Epithelial cell of esophagus (primary cell): ENCODE measurements at regions not wholly inside any gene's neighbourhood (a gene's known extent, or its start where the extent isn't known, plus 50 kb on each side); places are given as distances from the start of the nearest gene placed in this dataset.
"Not testable (repeated sequence)": the region's sequence is repeated elsewhere in the genome, so short reads cannot be mapped to it uniquely, and the experiment has no call there.

Source experiments
- DNase-seq: peaks from one replicate; pipeline ENCODE4 v3.0.0; 2010; ENCODE audit warnings: low read depth
- H3K4me3 ChIP-seq: 2 replicates; pipeline ENCODE4 v1.5.1; 2011; ENCODE audit warnings: mild to moderate bottlenecking, low read length, control low read depth
- CTCF ChIP-seq: IDR thresholded peaks from 2 replicates; pipeline ENCODE4 v1.5.1; 2011; ENCODE audit warnings: low read depth, mild to moderate bottlenecking, low read length, control low read depth, inconsistent platforms; ENCODE audit not compliant: insufficient read depth; ENCODE audit errors: missing control alignments

- no peak overlapping the region for H3K4me3 ChIP-seq
- no peak for DNase-seq
- TF ChIP-seq CTCF, result no peak
These were observed 361.6 kb upstream of the FZD8 start for GRCh38 chr10:36003688-36004087.

GRCh38 chr10:36003031-36003600, 361.0 kb upstream of the FZD8 start:
- H3K4me3 ChIP-seq, result no peak overlapping the region
- DNase-seq, result no peak
- no peak for TF ChIP-seq CTCF

- TF ChIP-seq CTCF, result no peak
- no peak overlapping the region for H3K4me3 ChIP-seq
- DNase-seq, result no peak
These were observed 360.3 kb upstream of the FZD8 start for GRCh38 chr10:36002445-36002844.

- TF ChIP-seq CTCF, result peak; percentile 38
- H3K4me3 ChIP-seq, result not testable (repeated sequence)
- DNase-seq, result peak; percentile 17
These were observed 358.7 kb upstream of the FZD8 start for GRCh38 chr10:36000754-36001153.

- DNase-seq, result no peak
- no peak for TF ChIP-seq CTCF
- no peak overlapping the region for H3K4me3 ChIP-seq
These were observed 355.9 kb upstream of the FZD8 start for GRCh38 chr10:35998026-35998425.

GRCh38 chr10:35995485-35995884, 353.4 kb upstream of the FZD8 start:
- no peak overlapping the region for H3K4me3 ChIP-seq
- DNase-seq, result no peak
- no peak for TF ChIP-seq CTCF
